GM12865 (cell line): ENCODE measurements at regions not wholly inside any gene's neighbourhood (a gene's known extent, or its start where the extent isn't known, plus 50 kb on each side); places are given as distances from the start of the nearest gene placed in this dataset.

Source experiments
- DNase-seq: peaks from one replicate; pipeline ENCODE4 v3.0.0; 2010; ENCODE audit warnings: low read depth
- H3K4me3 ChIP-seq: 2 replicates; pipeline ENCODE4 v1.5.1; 2011; ENCODE audit warnings: mild to moderate bottlenecking, low read depth, low read length, control low read depth
- TF ChIP-seq, protein P1 (sequence below): IDR thresholded peaks from 2 replicates; pipeline ENCODE4 v1.5.1; 2011; ENCODE audit warnings: low read length, control low read depth, low read depth, inconsistent platforms; ENCODE audit not compliant: insufficient read depth; ENCODE audit errors: missing control alignments

DNA sequence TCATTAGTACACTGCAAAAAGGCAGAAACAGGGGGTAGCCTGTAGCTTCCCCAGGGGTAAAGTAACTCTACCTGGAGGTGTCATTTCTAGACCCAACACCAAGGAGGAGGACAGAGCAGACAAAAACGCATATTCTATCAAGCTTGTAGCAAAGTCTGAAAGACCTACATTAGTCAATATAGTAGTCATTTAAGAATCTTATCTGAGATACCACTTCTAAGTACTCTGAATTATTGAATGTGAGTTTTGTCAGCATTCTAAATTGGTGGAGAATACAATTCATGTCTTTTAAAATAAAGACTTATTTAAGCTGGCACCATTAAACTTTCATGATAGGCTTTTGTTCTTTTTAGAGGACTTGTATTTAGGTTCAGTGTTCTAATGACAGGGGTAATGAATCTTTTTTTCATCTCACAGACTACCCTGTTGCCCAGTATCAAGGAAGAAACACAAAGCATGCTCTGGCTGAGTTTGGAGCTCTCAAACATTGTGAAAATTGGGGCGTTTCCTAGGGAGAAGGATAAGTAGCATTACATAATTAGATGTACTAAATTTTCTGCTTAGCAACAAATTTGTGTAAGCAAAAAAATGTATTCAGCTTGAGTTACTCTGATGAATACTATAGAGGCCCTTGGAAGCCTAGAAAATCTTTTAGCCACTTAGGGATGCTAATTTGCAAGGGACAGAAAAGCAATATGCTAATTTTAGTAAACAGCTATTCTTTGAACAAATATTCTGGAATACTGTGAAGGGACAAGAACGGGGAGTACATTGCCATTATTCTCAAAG, 255.4 kb upstream of the HSF2 start:
- DNase-seq = no peak
- no peak overlapping the region for H3K4me3 ChIP-seq
- TF ChIP-seq, protein P1, sequence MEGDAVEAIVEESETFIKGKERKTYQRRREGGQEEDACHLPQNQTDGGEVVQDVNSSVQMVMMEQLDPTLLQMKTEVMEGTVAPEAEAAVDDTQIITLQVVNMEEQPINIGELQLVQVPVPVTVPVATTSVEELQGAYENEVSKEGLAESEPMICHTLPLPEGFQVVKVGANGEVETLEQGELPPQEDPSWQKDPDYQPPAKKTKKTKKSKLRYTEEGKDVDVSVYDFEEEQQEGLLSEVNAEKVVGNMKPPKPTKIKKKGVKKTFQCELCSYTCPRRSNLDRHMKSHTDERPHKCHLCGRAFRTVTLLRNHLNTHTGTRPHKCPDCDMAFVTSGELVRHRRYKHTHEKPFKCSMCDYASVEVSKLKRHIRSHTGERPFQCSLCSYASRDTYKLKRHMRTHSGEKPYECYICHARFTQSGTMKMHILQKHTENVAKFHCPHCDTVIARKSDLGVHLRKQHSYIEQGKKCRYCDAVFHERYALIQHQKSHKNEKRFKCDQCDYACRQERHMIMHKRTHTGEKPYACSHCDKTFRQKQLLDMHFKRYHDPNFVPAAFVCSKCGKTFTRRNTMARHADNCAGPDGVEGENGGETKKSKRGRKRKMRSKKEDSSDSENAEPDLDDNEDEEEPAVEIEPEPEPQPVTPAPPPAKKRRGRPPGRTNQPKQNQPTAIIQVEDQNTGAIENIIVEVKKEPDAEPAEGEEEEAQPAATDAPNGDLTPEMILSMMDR = no peak

DNA sequence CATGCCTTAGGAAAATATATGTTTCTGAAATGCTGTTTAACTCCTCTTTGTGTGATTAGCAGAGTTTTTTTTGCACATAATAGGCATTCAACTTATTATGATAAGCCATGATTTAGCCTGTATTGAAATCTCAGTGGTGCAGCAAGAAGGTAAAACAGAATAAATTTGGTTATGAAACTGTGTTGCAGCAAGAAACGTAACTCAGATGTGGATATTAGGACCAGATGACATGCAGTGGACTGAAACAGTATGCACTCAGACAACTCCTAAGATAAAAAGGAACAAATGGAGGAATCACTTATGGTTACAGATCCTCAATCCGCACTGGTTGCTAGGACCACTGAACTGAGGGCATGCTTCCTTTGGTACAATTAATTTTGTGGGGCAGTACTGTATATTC, 254.2 kb upstream of the HSF2 start:
- DNase-seq = no peak
- no peak overlapping the region for H3K4me3 ChIP-seq
- TF ChIP-seq, protein P1 = no peak

DNA sequence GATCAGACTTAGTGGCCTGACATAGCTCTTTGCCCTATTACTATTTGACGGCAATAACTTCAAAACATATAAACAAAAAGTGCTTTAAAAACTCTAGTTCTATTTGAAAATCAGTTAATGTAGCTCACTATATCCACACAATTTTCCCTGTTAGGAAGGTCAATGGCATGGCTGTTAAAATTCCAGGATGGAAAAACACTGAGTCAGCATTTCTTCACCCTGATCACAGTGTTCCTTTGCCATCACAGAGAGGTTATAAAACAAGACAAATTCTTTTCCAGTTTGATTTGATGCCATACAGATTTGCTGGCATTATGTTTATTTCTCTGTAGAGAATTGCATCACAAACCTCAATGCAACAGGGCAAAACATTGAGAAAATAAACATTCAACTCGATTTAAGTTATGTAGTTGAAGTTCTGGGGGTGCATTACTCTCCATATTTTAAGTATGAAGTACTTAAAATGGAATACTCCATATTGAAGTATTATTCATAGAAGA, 253.7 kb upstream of the HSF2 start:
- TF ChIP-seq, protein P1 = no peak
- DNase-seq = no peak
- no peak overlapping the region for H3K4me3 ChIP-seq

DNA sequence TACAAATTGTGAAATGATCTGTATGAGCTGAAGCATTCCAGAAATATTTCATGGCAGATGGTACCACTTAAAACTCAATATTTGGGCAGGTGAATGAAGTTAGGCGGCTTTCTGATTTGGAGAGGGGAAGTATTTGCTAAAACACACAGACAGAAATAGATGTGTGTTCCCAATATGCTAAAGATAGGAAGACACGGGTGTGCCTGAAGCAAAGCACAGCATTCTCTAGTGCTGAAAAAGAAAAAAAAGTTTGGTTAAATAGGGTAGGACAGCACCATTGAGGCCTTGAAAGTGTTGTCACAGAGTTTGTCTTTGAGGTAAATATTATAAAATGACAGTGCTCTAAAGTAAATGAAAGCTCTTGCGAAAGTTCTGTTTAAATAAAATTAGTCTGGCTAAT, 252.2 kb upstream of the HSF2 start:
- H3K4me3 ChIP-seq = no peak overlapping the region
- TF ChIP-seq, protein P1 = no peak
- DNase-seq = no peak

DNA sequence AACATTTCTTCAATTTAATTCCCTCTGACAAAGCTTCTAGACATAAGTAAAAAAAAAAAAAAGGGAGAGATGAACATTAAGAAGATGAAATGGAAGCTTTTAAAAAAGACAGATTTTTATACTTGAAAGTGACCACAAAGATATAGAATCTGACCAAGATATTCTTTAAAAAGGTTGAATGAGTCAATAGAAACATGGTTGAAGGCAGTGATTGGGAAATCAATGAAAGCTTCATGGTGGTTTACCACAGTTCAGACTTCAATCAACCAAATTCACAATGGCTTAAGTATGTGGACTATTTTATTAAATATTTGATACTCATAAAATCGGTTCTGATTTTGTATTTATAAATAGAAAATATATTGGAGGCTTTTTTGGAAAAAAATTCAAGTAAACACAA, 248.4 kb upstream of the HSF2 start:
- no peak overlapping the region for H3K4me3 ChIP-seq
- TF ChIP-seq, protein P1 = no peak
- no peak for DNase-seq

DNA sequence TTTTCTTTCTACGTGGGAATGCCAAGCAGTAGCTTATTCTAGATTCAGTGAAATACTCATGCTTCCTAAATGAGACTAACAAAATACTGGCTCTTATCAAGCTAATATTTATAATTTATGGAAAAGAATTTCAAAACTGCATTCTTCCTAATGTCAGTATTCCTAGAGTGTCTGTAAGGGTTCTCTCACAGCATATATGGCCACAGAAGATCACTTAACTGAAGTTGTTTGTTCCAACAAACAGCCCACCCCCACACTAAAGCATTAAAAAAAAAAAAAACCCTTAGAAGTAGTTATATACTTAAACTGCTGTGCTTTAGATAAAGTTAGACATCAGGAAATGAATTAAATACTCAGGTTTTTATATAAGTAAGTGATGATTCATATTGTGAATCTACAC, 247.7 kb upstream of the HSF2 start:
- no peak overlapping the region for H3K4me3 ChIP-seq
- TF ChIP-seq, protein P1 = no peak
- DNase-seq = no peak

DNA sequence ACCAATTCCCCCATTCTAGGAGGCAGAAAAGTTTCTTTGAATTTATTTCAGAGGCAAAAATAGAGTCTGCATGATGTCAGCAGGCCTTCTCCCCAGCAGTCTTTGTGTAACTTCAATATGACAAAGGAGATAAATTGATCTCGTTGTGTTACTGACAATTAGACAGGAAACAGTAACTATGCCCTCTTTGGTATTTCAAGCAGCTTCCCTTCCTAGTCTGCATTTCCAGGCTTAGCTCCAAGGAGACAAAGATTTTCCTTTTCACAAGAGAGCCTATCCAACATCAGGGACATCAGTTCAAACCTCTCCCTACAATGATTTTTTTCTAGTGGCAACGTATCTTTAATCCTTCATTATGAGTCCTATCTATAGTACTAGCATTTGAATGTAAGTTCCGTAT, 245.9 kb upstream of the HSF2 start:
- H3K4me3 ChIP-seq = no peak overlapping the region
- TF ChIP-seq, protein P1 = no peak
- DNase-seq = no peak
